Sigmoid colon (tissue), 4 donors: ENCODE measurements at regions not wholly inside any gene's neighbourhood (a gene's known extent, or its start where the extent isn't known, plus 50 kb on each side); places are given as distances from the start of the nearest gene placed in this dataset.

Experiments
- CTCF ChIP-seq, 4 experiments: fragments of 450-650 bp in 3 of 4; fragments of 200-600 bp in 1 of 4; IDR thresholded peaks; one replicate each; pipeline ENCODE4 v1.5.1; 2016 to 2019; ENCODE audit warnings: antibody characterized with exemption in 4 of 4, mild to moderate bottlenecking in 3 of 4, moderate library complexity in 2 of 4
- POLR2AphosphoS5 ChIP-seq, 4 donors: sonication (generic); formaldehyde crosslinking; IDR thresholded peaks; one replicate each; pipeline ENCODE4 v1.6.1; 2017; ENCODE audit warnings: antibody characterized with exemption in 4 of 4

- TF ChIP-seq POLR2AphosphoS5 (IDR thresholded peaks at IDR 0.05) (peak in 1 of 4 donors; percentile 51), CTCF (IDR thresholded peaks at IDR 0.05) (no peak)
These were observed 59.3 kb upstream of the NUP160 start for GRCh38 chr11:47907499-47907898.
